Tibial artery (tissue), 4 donors: ENCODE measurements at regions not wholly inside any gene's neighbourhood (a gene's known extent, or its start where the extent isn't known, plus 50 kb on each side); places are given as distances from the start of the nearest gene placed in this dataset.

Experiments
- DNase-seq, 2 donors: peaks; one replicate each; pipeline ENCODE4 v3.0.0-alpha.2; 2019
- H3K27ac ChIP-seq, 2 donors: fragments of 200-600 bp; sonication (generic) in 1 of 2; 1 replicate in 1 of 2; 2 replicates in 1 of 2; pipeline ENCODE4 v1.5.1; 2018 to 2019; ENCODE audit warnings: mild to moderate bottlenecking in 1 of 2
- H3K27me3 ChIP-seq, 2 donors: fragments of 200-600 bp; sonication (generic) in 1 of 2; one replicate each; pipeline versions ENCODE4 v1.5.1 to v1.6.0; 2016 to 2019
- H3K36me3 ChIP-seq, 3 donors: fragments of 200-600 bp; sonication (generic) in 2 of 3; one replicate each; pipeline ENCODE4 v1.5.1; 2016 to 2019; ENCODE audit warnings: mild to moderate bottlenecking in 2 of 3
- H3K4me1 ChIP-seq, 4 donors: fragments of 200-600 bp; sonication (generic) in 2 of 4; 1 replicate in 3 of 4; 2 replicates in 1 of 4; pipeline ENCODE4 v1.5.1; 2016 to 2019
- H3K4me3 ChIP-seq, 2 donors: fragments of 200-600 bp; sonication (generic) in 1 of 2; 1 replicate in 1 of 2; 2 replicates in 1 of 2; pipeline ENCODE4 v1.5.1; 2018 to 2019; ENCODE audit warnings: mild to moderate bottlenecking in 2 of 2
- H3K9me3 ChIP-seq, 3 donors: fragments of 200-600 bp; sonication (generic) in 1 of 3; one replicate each; pipeline ENCODE4 v1.5.1; 2016 to 2019
- CTCF ChIP-seq, 2 experiments: fragments of 200-600 bp in 1 of 2; fragments of 450-650 bp in 1 of 2; IDR thresholded peaks; one replicate each; pipeline ENCODE4 v1.5.1; 2017 to 2019; ENCODE audit warnings: antibody characterized with exemption in 2 of 2, mild to moderate bottlenecking in 1 of 2, moderate library complexity in 1 of 2
- intact Hi-C: fragments of 100-400 bp; cut with DNase I; formaldehyde crosslinking; loops from one replicate; pipeline ENCODE4 v1.15.0; 2023; ENCODE audit warnings: low total_unique reads

- Histone ChIP-seq H3K4me3 (no peak overlapping the region), H3K36me3 (peaks cover 0 to 4% (median 0%) of the 10 kb centered on the region in 3 donors), H3K27me3 (no peaks in the 10 kb centered on the region), H3K4me1 (no peaks in the 10 kb centered on the region), H3K9me3 (peaks cover 0 to 43% (median 39%) of the 10 kb centered on the region in 3 donors), H3K27ac (no peak overlapping the region)
- intact Hi-C loops: no loop called here
- TF ChIP-seq CTCF (IDR thresholded peaks at IDR 0.05): no peak
- DNase-seq: no peak
These were observed 507.5 kb downstream of the TMEM232 start for GRCh38 chr5:110218981-110219380.

- DNase-seq: no peak
- peaks cover 0 to 43% (median 39%) of the 10 kb centered on the region in 3 donors for H3K9me3 ChIP-seq
- H3K36me3 ChIP-seq: peaks cover 0 to 4% (median 0%) of the 10 kb centered on the region in 3 donors
- no peak for TF ChIP-seq CTCF (IDR thresholded peaks at IDR 0.05)
- H3K4me3 ChIP-seq: no peak overlapping the region
- intact Hi-C loops: no loop called here
- no peak overlapping the region for H3K27ac ChIP-seq
- no peaks in the 10 kb centered on the region for H3K4me1 ChIP-seq
- H3K27me3 ChIP-seq: no peaks in the 10 kb centered on the region
These were observed 506.7 kb downstream of the TMEM232 start for GRCh38 chr5:110219769-110220168.

GRCh38 chr5:110221036-110221435, 505.4 kb downstream of the TMEM232 start:
- H3K36me3 ChIP-seq: peaks cover 0 to 4% (median 0%) of the 10 kb centered on the region in 3 donors
- no peak overlapping the region for H3K27ac ChIP-seq
- no peak overlapping the region for H3K4me3 ChIP-seq
- no peak for TF ChIP-seq CTCF (IDR thresholded peaks at IDR 0.05)
- H3K27me3 ChIP-seq: no peaks in the 10 kb centered on the region
- intact Hi-C loops: no loop called here
- H3K4me1 ChIP-seq: no peaks in the 10 kb centered on the region
- peaks cover 0 to 43% (median 39%) of the 10 kb centered on the region in 3 donors for H3K9me3 ChIP-seq
- no peak for DNase-seq

- peaks cover 0 to 4% (median 0%) of the 10 kb centered on the region in 3 donors for H3K36me3 ChIP-seq
- peaks cover 4 to 56% (median 24%) of the 10 kb centered on the region in 3 donors for H3K9me3 ChIP-seq
- DNase-seq: no peak
- no peaks in the 10 kb centered on the region for H3K27me3 ChIP-seq
- intact Hi-C loops: no loop called here
- H3K4me3 ChIP-seq: no peak overlapping the region
- H3K4me1 ChIP-seq: no peaks in the 10 kb centered on the region
- TF ChIP-seq CTCF (IDR thresholded peaks at IDR 0.05): no peak
- H3K27ac ChIP-seq: no peak overlapping the region
These were observed 502.4 kb downstream of the TMEM232 start for GRCh38 chr5:110224050-110224449.

GRCh38 chr5:110225949-110226348, 500.5 kb downstream of the TMEM232 start:
- peaks cover 0 to 4% (median 0%) of the 10 kb centered on the region in 3 donors for H3K36me3 ChIP-seq
- H3K27me3 ChIP-seq: no peaks in the 10 kb centered on the region
- intact Hi-C loops: no loop called here
- no peak for TF ChIP-seq CTCF (IDR thresholded peaks at IDR 0.05)
- no peak for DNase-seq
- H3K4me3 ChIP-seq: no peak overlapping the region
- H3K27ac ChIP-seq: no peak overlapping the region
- no peaks in the 10 kb centered on the region for H3K4me1 ChIP-seq
- H3K9me3 ChIP-seq: peaks cover 4 to 39% (median 20%) of the 10 kb centered on the region in 3 donors

GRCh38 chr5:110239786-110240185, 486.7 kb downstream of the TMEM232 start:
- Histone ChIP-seq H3K4me3 (no peak overlapping the region), H3K36me3 (no peaks in the 10 kb centered on the region), H3K4me1 (no peaks in the 10 kb centered on the region), H3K27ac (no peak overlapping the region), H3K9me3 (no peaks in the 10 kb centered on the region), H3K27me3 (no peaks in the 10 kb centered on the region)
- TF ChIP-seq CTCF (IDR thresholded peaks at IDR 0.05): no peak
- intact Hi-C loops: no loop called here
- no peak for DNase-seq
